ENCODE measurements at regions not wholly inside any gene's neighbourhood (a gene's known extent, or its start where the extent isn't known, plus 50 kb on each side); places are given as distances from the start of the nearest gene placed in this dataset.

- peaks cover 14% of the 10 kb centered on the region for H3K9me3 Mint-ChIP-seq
- H3K4me3 Mint-ChIP-seq: no peak overlapping the region
- H3K27ac Mint-ChIP-seq: no peak overlapping the region
- no peaks in the 10 kb centered on the region for H3K36me3 Mint-ChIP-seq (ENCODE audit: low read depth)
- TF ChIP-seq CTCF (IDR thresholded peaks at IDR 0.05; ENCODE audit: unreplicated experiment in 3 of 3): no peak
- H3K4me1 Mint-ChIP-seq: peaks cover 11% of the 10 kb centered on the region
- no peaks in the 10 kb centered on the region for H3K27me3 Mint-ChIP-seq (ENCODE audit: low read depth)
Measured at GRCh38 chr6:145319605-145320004, 415.7 kb downstream of the EPM2A start.

- Mint-ChIP-seq H3K36me3 (ENCODE audit: low read depth) (no peaks in the 10 kb centered on the region), H3K4me3 (no peak overlapping the region), H3K27ac (no peak overlapping the region), H3K4me1 (no peaks in the 10 kb centered on the region), H3K9me3 (peaks cover 4% of the 10 kb centered on the region), H3K27me3 (ENCODE audit: low read depth) (no peaks in the 10 kb centered on the region)
- TF ChIP-seq CTCF (IDR thresholded peaks at IDR 0.05; ENCODE audit: unreplicated experiment in 3 of 3): no peak
Measured at GRCh38 chr6:145323646-145324045, 411.7 kb downstream of the EPM2A start.

- TF ChIP-seq CTCF (IDR thresholded peaks at IDR 0.05; ENCODE audit: unreplicated experiment in 3 of 3): no peak
- Mint-ChIP-seq H3K4me3 (no peak overlapping the region), H3K36me3 (ENCODE audit: low read depth) (no peaks in the 10 kb centered on the region), H3K4me1 (peaks cover 7% of the 10 kb centered on the region), H3K9me3 (no peaks in the 10 kb centered on the region), H3K27ac (no peak overlapping the region), H3K27me3 (ENCODE audit: low read depth) (no peaks in the 10 kb centered on the region)
Measured at GRCh38 chr6:145327586-145327985, 407.7 kb downstream of the EPM2A start.

- H3K4me3 Mint-ChIP-seq: no peak overlapping the region
- H3K27ac Mint-ChIP-seq: no peak overlapping the region
Measured at GRCh38 chr6:145329257-145329656, 406.1 kb downstream of the EPM2A start.

GRCh38 chr6:145331066-145331465, 404.3 kb downstream of the EPM2A start:
- no peak for TF ChIP-seq CTCF (IDR thresholded peaks at IDR 0.05; ENCODE audit: unreplicated experiment in 3 of 3)
- Mint-ChIP-seq H3K4me3 (no peak overlapping the region), H3K27ac (no peak overlapping the region), H3K9me3 (no peaks in the 10 kb centered on the region), H3K4me1 (peaks cover 7% of the 10 kb centered on the region), H3K27me3 (ENCODE audit: low read depth) (no peaks in the 10 kb centered on the region), H3K36me3 (ENCODE audit: low read depth) (no peaks in the 10 kb centered on the region)

More at GRCh38 chr6:145329257-145329656, 406.1 kb downstream of the EPM2A start:
- H3K36me3 Mint-ChIP-seq (ENCODE audit: low read depth): no peaks in the 10 kb centered on the region
- no peak for TF ChIP-seq CTCF (IDR thresholded peaks at IDR 0.05; ENCODE audit: unreplicated experiment in 3 of 3)
- H3K9me3 Mint-ChIP-seq: no peaks in the 10 kb centered on the region
- peaks cover 7% of the 10 kb centered on the region for H3K4me1 Mint-ChIP-seq
- H3K27me3 Mint-ChIP-seq (ENCODE audit: low read depth): no peaks in the 10 kb centered on the region

- Mint-ChIP-seq H3K4me1 (peaks cover 7% of the 10 kb centered on the region), H3K27me3 (ENCODE audit: low read depth) (no peaks in the 10 kb centered on the region), H3K36me3 (ENCODE audit: low read depth) (no peaks in the 10 kb centered on the region), H3K9me3 (no peaks in the 10 kb centered on the region), H3K27ac (no peak overlapping the region), H3K4me3 (no peak overlapping the region)
- TF ChIP-seq CTCF (IDR thresholded peaks at IDR 0.05; ENCODE audit: unreplicated experiment in 3 of 3): no peak
Measured at GRCh38 chr6:145332011-145332410, 403.3 kb downstream of the EPM2A start.

All from nephron (organoid).